Progenitor cell of endocrine pancreas (in vitro differentiated cells): ENCODE measurements at regions not wholly inside any gene's neighbourhood (a gene's known extent, or its start where the extent isn't known, plus 50 kb on each side); places are given as distances from the start of the nearest gene placed in this dataset.

Experiments
- DNase-seq: peaks from one replicate; pipeline ENCODE4 v3.0.0; 2021; ENCODE audit warnings: low spot score; ENCODE audit not compliant: unreplicated experiment
- H3K27ac Mint-ChIP-seq: 2 replicates; pipeline ENCODE4 v1.8.0; 2021; ENCODE audit warnings: mild to moderate bottlenecking, moderate library complexity, mixed read lengths
- H3K27me3 Mint-ChIP-seq: 2 replicates; pipeline ENCODE4 v1.8.0; 2021; ENCODE audit warnings: mixed read lengths
- H3K36me3 Mint-ChIP-seq: 2 replicates; pipeline ENCODE4 v1.8.0; 2022; ENCODE audit warnings: mixed read lengths; ENCODE audit not compliant: insufficient read depth
- H3K4me1 Mint-ChIP-seq: 2 replicates; pipeline ENCODE4 v1.8.0; 2021; ENCODE audit warnings: low read depth, mixed read lengths
- H3K4me3 Mint-ChIP-seq: 2 replicates; pipeline ENCODE4 v1.8.0; 2021; ENCODE audit warnings: low read depth, mild to moderate bottlenecking, moderate library complexity, mixed read lengths
- H3K9me3 Mint-ChIP-seq: 2 replicates; pipeline ENCODE4 v1.8.0; 2021; ENCODE audit warnings: low read depth, mixed read lengths
- TF ChIP-seq, protein P1 (sequence below): fragments of 200-600 bp; sonication (generic); IDR thresholded peaks from one replicate; pipeline ENCODE4 v1.5.0; 2021; ENCODE audit warnings: antibody characterized with exemption, mild to moderate bottlenecking; ENCODE audit not compliant: unreplicated experiment

DNA sequence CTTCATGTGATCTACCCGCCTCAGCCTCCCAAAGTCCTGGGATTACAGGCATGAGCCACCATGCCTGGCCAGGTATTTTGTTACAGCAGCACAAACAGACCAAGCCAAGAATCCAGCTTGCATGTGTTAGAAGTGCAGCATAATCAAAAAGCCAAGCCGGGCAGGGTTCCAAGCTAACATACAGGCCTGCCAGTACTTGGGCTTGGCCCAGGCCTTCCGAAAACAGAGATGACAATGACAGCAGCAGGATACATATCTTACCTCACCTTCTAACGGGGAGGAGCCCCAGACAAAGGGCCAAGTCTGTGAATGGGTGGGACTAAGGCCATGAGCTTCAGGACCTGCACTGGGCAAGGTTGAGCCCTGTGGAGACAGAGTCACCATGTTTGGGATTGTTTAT lies 91.4 kb upstream of the ZNF462 start:
- H3K4me3 Mint-ChIP-seq = no peak overlapping the region
- H3K36me3 Mint-ChIP-seq = no peaks in the 10 kb centered on the region
- no peak overlapping the region for H3K27ac Mint-ChIP-seq
- H3K27me3 Mint-ChIP-seq = peaks cover 6% of the 10 kb centered on the region
- TF ChIP-seq, protein P1, sequence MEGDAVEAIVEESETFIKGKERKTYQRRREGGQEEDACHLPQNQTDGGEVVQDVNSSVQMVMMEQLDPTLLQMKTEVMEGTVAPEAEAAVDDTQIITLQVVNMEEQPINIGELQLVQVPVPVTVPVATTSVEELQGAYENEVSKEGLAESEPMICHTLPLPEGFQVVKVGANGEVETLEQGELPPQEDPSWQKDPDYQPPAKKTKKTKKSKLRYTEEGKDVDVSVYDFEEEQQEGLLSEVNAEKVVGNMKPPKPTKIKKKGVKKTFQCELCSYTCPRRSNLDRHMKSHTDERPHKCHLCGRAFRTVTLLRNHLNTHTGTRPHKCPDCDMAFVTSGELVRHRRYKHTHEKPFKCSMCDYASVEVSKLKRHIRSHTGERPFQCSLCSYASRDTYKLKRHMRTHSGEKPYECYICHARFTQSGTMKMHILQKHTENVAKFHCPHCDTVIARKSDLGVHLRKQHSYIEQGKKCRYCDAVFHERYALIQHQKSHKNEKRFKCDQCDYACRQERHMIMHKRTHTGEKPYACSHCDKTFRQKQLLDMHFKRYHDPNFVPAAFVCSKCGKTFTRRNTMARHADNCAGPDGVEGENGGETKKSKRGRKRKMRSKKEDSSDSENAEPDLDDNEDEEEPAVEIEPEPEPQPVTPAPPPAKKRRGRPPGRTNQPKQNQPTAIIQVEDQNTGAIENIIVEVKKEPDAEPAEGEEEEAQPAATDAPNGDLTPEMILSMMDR = no peak
- H3K4me1 Mint-ChIP-seq = no peaks in the 10 kb centered on the region
- no peaks in the 10 kb centered on the region for H3K9me3 Mint-ChIP-seq
- DNase-seq = no peak

DNA sequence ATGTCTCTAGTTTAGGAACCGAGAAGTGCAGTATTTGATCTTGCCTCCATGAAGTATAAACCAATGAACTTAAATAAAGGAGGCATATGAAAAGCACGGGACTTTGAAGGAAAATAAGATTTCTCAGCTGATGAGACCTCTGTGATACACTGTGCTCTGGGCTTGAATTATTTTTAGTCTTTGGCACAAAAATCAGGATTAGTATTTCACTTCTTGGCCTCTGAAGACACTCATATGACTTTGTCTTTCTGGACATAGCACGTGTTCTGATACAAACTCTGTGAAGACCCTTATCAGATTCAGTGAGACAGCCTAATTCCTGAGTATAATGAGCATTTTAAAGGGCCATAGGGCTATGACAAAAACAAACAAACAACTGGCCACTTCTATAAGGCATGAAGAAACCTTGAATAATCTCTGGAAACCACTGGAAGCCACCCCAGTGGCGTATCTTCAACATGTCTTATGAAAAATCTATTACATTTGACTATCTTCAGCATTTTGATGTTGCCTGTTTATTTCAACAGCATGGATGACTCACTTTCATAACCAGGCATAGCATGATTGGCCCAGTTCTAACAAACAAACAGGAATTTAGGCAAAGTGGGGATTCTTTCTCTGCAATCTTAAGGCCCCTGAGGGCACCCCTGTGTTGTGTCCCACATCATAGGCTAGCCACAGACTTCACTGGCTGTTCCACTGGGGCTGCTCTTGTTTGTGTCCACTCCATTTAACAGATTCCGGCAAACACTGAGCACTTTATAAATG lies 90.3 kb upstream of the ZNF462 start:
- DNase-seq = no peak
- Mint-ChIP-seq H3K4me1 (no peaks in the 10 kb centered on the region), H3K9me3 (no peaks in the 10 kb centered on the region), H3K4me3 (no peak overlapping the region), H3K27me3 (peaks cover 6% of the 10 kb centered on the region), H3K27ac (no peak overlapping the region), H3K36me3 (no peaks in the 10 kb centered on the region)
- TF ChIP-seq, protein P1 = no peak

DNA sequence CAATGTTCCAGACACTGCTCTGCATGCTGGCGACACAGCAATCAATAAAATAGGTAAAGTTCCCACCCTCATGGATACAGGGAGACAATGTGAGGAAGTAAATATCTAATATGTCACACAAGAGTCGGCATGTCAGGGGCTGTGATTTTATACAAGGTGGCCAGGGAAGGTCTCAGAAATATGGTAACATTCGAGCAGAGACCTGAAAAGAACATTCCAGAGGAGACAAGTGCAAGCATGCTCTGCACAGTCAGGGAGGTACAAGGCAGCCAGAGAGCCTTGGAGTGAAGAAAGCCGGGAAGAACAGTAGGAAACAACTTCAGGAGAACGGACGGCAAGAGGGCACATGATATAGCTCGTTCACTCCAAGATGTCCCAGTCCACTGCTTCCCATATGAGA lies 89.2 kb upstream of the ZNF462 start:
- Mint-ChIP-seq H3K4me3 (no peak overlapping the region), H3K9me3 (no peaks in the 10 kb centered on the region), H3K27ac (no peak overlapping the region), H3K27me3 (peaks cover 6% of the 10 kb centered on the region), H3K36me3 (no peaks in the 10 kb centered on the region), H3K4me1 (no peaks in the 10 kb centered on the region)
- TF ChIP-seq, protein P1 = no peak
- no peak for DNase-seq

DNA sequence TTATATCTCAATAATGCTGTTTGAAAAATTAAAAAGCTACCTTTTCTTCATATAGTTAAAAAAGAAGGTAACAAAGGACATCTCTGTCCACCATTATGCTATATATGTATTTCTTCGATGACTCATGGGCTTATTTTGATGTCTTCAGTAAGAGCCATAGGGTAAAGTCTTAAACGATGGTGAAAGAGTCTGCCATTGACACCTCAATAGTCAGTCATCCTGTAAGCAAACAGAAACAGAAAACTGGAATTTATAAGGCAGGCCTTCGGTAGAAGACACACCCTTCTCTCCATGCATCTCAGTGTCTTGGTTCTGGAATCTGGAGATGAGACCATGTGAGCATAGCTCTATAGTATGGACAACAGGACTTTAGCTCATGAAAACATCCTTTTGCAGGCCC lies 87.0 kb upstream of the ZNF462 start:
- H3K9me3 Mint-ChIP-seq = no peaks in the 10 kb centered on the region
- peaks cover 12% of the 10 kb centered on the region for H3K27me3 Mint-ChIP-seq
- no peaks in the 10 kb centered on the region for H3K4me1 Mint-ChIP-seq
- no peaks in the 10 kb centered on the region for H3K36me3 Mint-ChIP-seq
- no peak for DNase-seq
- TF ChIP-seq, protein P1 = no peak
- no peak overlapping the region for H3K4me3 Mint-ChIP-seq
- H3K27ac Mint-ChIP-seq = no peak overlapping the region

DNA sequence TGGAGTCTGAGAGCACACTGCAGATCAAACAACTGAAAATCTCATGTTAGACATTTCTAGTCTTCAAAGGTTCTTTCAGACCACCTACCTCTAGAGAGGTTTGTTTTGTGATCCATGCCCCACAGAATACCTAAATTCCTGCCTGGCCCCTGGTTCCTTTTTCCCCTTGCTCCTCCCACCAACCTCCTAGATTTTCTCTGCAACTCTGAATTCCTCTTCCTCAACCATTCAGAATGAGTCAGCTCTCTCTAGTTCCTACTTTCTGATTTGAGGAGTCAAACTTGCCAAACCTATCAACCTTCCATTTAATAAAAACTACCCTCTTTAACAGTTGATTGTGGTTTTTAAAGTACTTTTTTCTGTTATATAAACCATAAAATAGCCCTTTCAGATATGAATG lies 83.2 kb upstream of the ZNF462 start:
- H3K27ac Mint-ChIP-seq = no peak overlapping the region

More for the DNA sequence above, 83.2 kb upstream of the ZNF462 start:
- Mint-ChIP-seq H3K9me3 (no peaks in the 10 kb centered on the region), H3K36me3 (no peaks in the 10 kb centered on the region), H3K4me1 (no peaks in the 10 kb centered on the region), H3K4me3 (no peak overlapping the region), H3K27me3 (peaks cover 6% of the 10 kb centered on the region)
- TF ChIP-seq, protein P1 = no peak
- no peak for DNase-seq
